NB4 (cell line): ENCODE measurements at regions not wholly inside any gene's neighbourhood (a gene's known extent, or its start where the extent isn't known, plus 50 kb on each side); places are given as distances from the start of the nearest gene placed in this dataset.

Source experiments
- CTCF ChIP-seq: IDR thresholded peaks from one replicate; pipeline ENCODE4 v1.5.1; 2012; ENCODE audit warnings: low read depth, low read length
- MAX ChIP-seq: IDR thresholded peaks from 2 replicates; pipeline ENCODE4 v1.6.1; 2011; ENCODE audit warnings: low read depth, low read length
- MYC ChIP-seq: IDR thresholded peaks from 2 replicates; pipeline ENCODE4 v1.6.1; 2011; ENCODE audit warnings: low read depth, low read length
- POLR2A ChIP-seq: IDR thresholded peaks from 2 replicates; pipeline ENCODE4 v1.6.1; 2011; ENCODE audit warnings: mild to moderate bottlenecking; ENCODE audit not compliant: insufficient read length; ENCODE audit errors: extremely low read depth

- TF ChIP-seq CTCF (no peak), POLR2A (no peak), MYC (no peak), MAX (no peak)
Measured at GRCh38 chr10:33815776-33816175, 481.3 kb upstream of the NRP1 start.
